ENCODE measurements at regions not wholly inside any gene's neighbourhood (a gene's known extent, or its start where the extent isn't known, plus 50 kb on each side); places are given as distances from the start of the nearest gene placed in this dataset.

GRCh38 chr1:222394224-222394623 lies 153.7 kb downstream of the HHIPL2 start:
- TF ChIP-seq SUZ12 (IDR thresholded peaks at IDR 0.05; ENCODE audit: extremely low read depth, insufficient read depth, insufficient read length), result no peak
- no peak for TF ChIP-seq YY1 (IDR thresholded peaks at IDR 0.05; ENCODE audit: insufficient read depth, insufficient read length)
- TF ChIP-seq ZNF274 (IDR thresholded peaks at IDR 0.05; ENCODE audit: low read depth, low read length), result no peak

Measured in NT2/D1 (cell line).